DOHH2 (cell line): ENCODE measurements at regions not wholly inside any gene's neighbourhood (a gene's known extent, or its start where the extent isn't known, plus 50 kb on each side); places are given as distances from the start of the nearest gene placed in this dataset.

Experiments used
- H3F3A ChIP-seq: fragments of 200-600 bp; sonication (generic), shearing (Covaris generic); 2 replicates; pipeline ENCODE4 v1.6.0; 2016; ENCODE audit warnings: antibody characterized with exemption, mild to moderate bottlenecking; ENCODE audit not compliant: control insufficient read depth, insufficient read depth
- H3K27ac ChIP-seq: fragments of 200-600 bp; sonication (generic); 2 replicates; pipeline ENCODE4 v1.5.1; 2014; ENCODE audit warnings: low read depth, mild to moderate bottlenecking, low read length, moderate library complexity
- H3K27me3 ChIP-seq: fragments of 200-600 bp; sonication (generic); 2 replicates; pipeline ENCODE4 v1.6.1; 2014; ENCODE audit warnings: mild to moderate bottlenecking, low read length, mixed read lengths; ENCODE audit not compliant: control insufficient read depth
- H3K36me3 ChIP-seq: fragments of 200-600 bp; sonication (generic); 2 replicates; pipeline ENCODE4 v1.6.1; 2014; ENCODE audit warnings: mild to moderate bottlenecking, low read length, moderate library complexity, mixed read lengths; ENCODE audit not compliant: control insufficient read depth
- H3K4me1 ChIP-seq: fragments of 200-600 bp; sonication (generic); 2 replicates; pipeline ENCODE4 v1.6.1; 2014; ENCODE audit warnings: mild to moderate bottlenecking, low read length, mixed read lengths; ENCODE audit not compliant: control insufficient read depth
- H3K4me2 ChIP-seq: fragments of 200-600 bp; sonication (generic); 2 replicates; pipeline ENCODE4 v1.6.0; 2014; ENCODE audit warnings: mild to moderate bottlenecking, low read length, moderate library complexity
- H3K4me3 ChIP-seq: fragments of 200-600 bp; sonication (generic); 2 replicates; pipeline ENCODE4 v1.5.1; 2014; ENCODE audit warnings: mild to moderate bottlenecking, low read length, mixed read lengths
- H3K79me2 ChIP-seq: fragments of 200-600 bp; sonication (generic); 2 replicates; pipeline ENCODE4 v1.6.1; 2014; ENCODE audit warnings: mild to moderate bottlenecking, low read length, mixed read lengths; ENCODE audit not compliant: control insufficient read depth
- H3K9me2 ChIP-seq: fragments of 200-600 bp; sonication (generic); replicated peaks from 2 replicates; pipeline ENCODE4 v1.6.1; 2014; ENCODE audit warnings: mild to moderate bottlenecking, low read length, mixed read lengths; ENCODE audit not compliant: control insufficient read depth
- H3K9me3 ChIP-seq: fragments of 200-600 bp; sonication (generic); 2 replicates; pipeline ENCODE4 v1.6.1; 2014; ENCODE audit warnings: antibody characterized with exemption, low read length, mixed read lengths; ENCODE audit not compliant: control insufficient read depth, insufficient read depth
- H4K20me1 ChIP-seq: fragments of 200-600 bp; sonication (generic); 2 replicates; pipeline ENCODE4 v1.6.0; 2014; ENCODE audit warnings: low read depth, mild to moderate bottlenecking, antibody characterized with exemption, low read length, moderate library complexity; ENCODE audit not compliant: control insufficient read depth, insufficient read depth
- EZH2phosphoT487 ChIP-seq: fragments of 200-600 bp; sonication (generic); IDR thresholded peaks from 2 replicates; pipeline ENCODE4 v1.6.1; 2017; ENCODE audit warnings: borderline replicate concordance, mild to moderate bottlenecking, antibody characterized with exemption, low read length, moderate library complexity, mixed read lengths
- TF ChIP-seq, protein P1 (sequence below): fragments of 200-600 bp; sonication (generic); IDR thresholded peaks from one replicate; pipeline ENCODE4 v1.5.1; 2014; ENCODE audit warnings: antibody characterized with exemption, mild to moderate bottlenecking, low read depth, low read length; ENCODE audit not compliant: poor library complexity, severe bottlenecking

- Histone ChIP-seq H3K9me2 (no peaks in the 10 kb centered on the region), H3K4me2 (no peak overlapping the region), H3K9me3 (no peaks in the 10 kb centered on the region), H3K4me3 (no peak overlapping the region), H3K27me3 (no peaks in the 10 kb centered on the region), H3K79me2 (no peaks in the 10 kb centered on the region), H3K36me3 (no peaks in the 10 kb centered on the region), H3F3A (no peaks in the 10 kb centered on the region), H3K4me1 (no peaks in the 10 kb centered on the region), H3K27ac (no peak overlapping the region), H4K20me1 (no peaks in the 10 kb centered on the region)
- TF ChIP-seq, protein P1, sequence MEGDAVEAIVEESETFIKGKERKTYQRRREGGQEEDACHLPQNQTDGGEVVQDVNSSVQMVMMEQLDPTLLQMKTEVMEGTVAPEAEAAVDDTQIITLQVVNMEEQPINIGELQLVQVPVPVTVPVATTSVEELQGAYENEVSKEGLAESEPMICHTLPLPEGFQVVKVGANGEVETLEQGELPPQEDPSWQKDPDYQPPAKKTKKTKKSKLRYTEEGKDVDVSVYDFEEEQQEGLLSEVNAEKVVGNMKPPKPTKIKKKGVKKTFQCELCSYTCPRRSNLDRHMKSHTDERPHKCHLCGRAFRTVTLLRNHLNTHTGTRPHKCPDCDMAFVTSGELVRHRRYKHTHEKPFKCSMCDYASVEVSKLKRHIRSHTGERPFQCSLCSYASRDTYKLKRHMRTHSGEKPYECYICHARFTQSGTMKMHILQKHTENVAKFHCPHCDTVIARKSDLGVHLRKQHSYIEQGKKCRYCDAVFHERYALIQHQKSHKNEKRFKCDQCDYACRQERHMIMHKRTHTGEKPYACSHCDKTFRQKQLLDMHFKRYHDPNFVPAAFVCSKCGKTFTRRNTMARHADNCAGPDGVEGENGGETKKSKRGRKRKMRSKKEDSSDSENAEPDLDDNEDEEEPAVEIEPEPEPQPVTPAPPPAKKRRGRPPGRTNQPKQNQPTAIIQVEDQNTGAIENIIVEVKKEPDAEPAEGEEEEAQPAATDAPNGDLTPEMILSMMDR, result no peak
- TF ChIP-seq EZH2phosphoT487, result no peak
Observed at GRCh38 chr2:195406886-195407603, 250.0 kb upstream of the SLC39A10 start.

DNA sequence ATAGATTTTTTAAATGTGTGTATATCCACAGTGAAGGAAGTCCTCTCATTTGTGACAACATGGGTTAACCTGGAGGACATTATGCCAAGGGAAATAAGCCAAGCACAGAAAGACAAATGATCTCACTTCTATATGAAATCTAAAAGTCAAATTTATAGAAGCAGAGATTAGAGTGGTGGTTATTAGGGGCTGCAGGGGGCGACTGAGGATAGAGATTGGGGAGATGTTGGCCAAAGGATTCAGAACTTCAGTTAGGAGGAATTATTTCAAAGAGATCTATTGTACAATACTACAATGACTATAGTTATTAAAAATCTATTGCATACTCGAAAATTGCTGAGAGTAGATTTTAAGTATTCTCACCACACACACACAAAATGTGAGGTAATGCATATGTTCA, 252.4 kb upstream of the SLC39A10 start:
- H3K27ac ChIP-seq, result no peak overlapping the region
- H3K79me2 ChIP-seq, result no peaks in the 10 kb centered on the region
- no peak for TF ChIP-seq EZH2phosphoT487
- TF ChIP-seq, protein P1, result peak; percentile 45
- H3K27me3 ChIP-seq, result no peaks in the 10 kb centered on the region
- H3K4me2 ChIP-seq, result no peak overlapping the region
- H3K9me3 ChIP-seq, result no peaks in the 10 kb centered on the region
- H3K9me2 ChIP-seq, result no peaks in the 10 kb centered on the region
- no peaks in the 10 kb centered on the region for H3K36me3 ChIP-seq
- no peak overlapping the region for H3K4me3 ChIP-seq
- no peaks in the 10 kb centered on the region for H3F3A ChIP-seq
- no peaks in the 10 kb centered on the region for H3K4me1 ChIP-seq
- no peaks in the 10 kb centered on the region for H4K20me1 ChIP-seq

- H3F3A ChIP-seq, result no peaks in the 10 kb centered on the region
- no peak overlapping the region for H3K4me3 ChIP-seq
- no peaks in the 10 kb centered on the region for H4K20me1 ChIP-seq
- no peaks in the 10 kb centered on the region for H3K79me2 ChIP-seq
- no peaks in the 10 kb centered on the region for H3K4me1 ChIP-seq
- no peak overlapping the region for H3K27ac ChIP-seq
- no peaks in the 10 kb centered on the region for H3K27me3 ChIP-seq
- no peaks in the 10 kb centered on the region for H3K9me2 ChIP-seq
- H3K4me2 ChIP-seq, result no peak overlapping the region
- TF ChIP-seq, protein P1, result no peak
- no peak for TF ChIP-seq EZH2phosphoT487
- no peaks in the 10 kb centered on the region for H3K36me3 ChIP-seq
- H3K9me3 ChIP-seq, result no peaks in the 10 kb centered on the region
Observed at GRCh38 chr2:195396479-195396878, 260.5 kb upstream of the SLC39A10 start.
